ENCODE measurements at regions not wholly inside any gene's neighbourhood (a gene's known extent, or its start where the extent isn't known, plus 50 kb on each side); places are given as distances from the start of the nearest gene placed in this dataset.

GRCh38 chr3:193754719-193755118 is 161.7 kb downstream of the OPA1 start:
- DNase-seq, result no peak

GRCh38 chr3:193756536-193756935 is 163.5 kb downstream of the OPA1 start:
- no peak for DNase-seq

- no peak for DNase-seq
Measured at GRCh38 chr3:193757457-193757856, 164.4 kb downstream of the OPA1 start.

GRCh38 chr3:193761969-193762368 is 169.0 kb downstream of the OPA1 start:
- DNase-seq, result peak; percentile 59

GRCh38 chr3:193762657-193763056 is 169.6 kb downstream of the OPA1 start:
- DNase-seq, result no peak

- no peak for DNase-seq
Measured at GRCh38 chr3:193764959-193765358, 172.0 kb downstream of the OPA1 start.

- DNase-seq, result no peak
Measured at GRCh38 chr3:193767353-193768069, 174.5 kb downstream of the OPA1 start.

GRCh38 chr3:193768070-193768394 is 175.0 kb downstream of the OPA1 start:
- DNase-seq, result no peak

- DNase-seq, result no peak
Measured at GRCh38 chr3:193769437-193769836, 176.4 kb downstream of the OPA1 start.

- no peak for DNase-seq
Measured at GRCh38 chr3:193771011-193771652, 178.1 kb downstream of the OPA1 start.

- DNase-seq, result no peak
Measured at GRCh38 chr3:193771653-193772421, 178.8 kb downstream of the OPA1 start.

GRCh38 chr3:193772422-193772763 is 179.4 kb downstream of the OPA1 start:
- no peak for DNase-seq

GRCh38 chr3:193773266-193774220 is 180.5 kb downstream of the OPA1 start:
- DNase-seq, result no peak

GRCh38 chr3:193774272-193774915 is 181.4 kb downstream of the OPA1 start:
- DNase-seq, result no peak

GRCh38 chr3:193774916-193775285 is 181.9 kb downstream of the OPA1 start:
- no peak for DNase-seq

- no peak for DNase-seq
Measured at GRCh38 chr3:193775421-193776077, 182.5 kb downstream of the OPA1 start.

GRCh38 chr3:193776626-193777358 is 183.8 kb downstream of the OPA1 start:
- no peak for DNase-seq

GRCh38 chr3:193777524-193777923 is 184.5 kb downstream of the OPA1 start:
- no peak for DNase-seq

- DNase-seq, result no peak
Measured at GRCh38 chr3:193778676-193779075, 185.7 kb downstream of the OPA1 start.

GRCh38 chr3:193779933-193780332 is 186.9 kb downstream of the OPA1 start:
- no peak for DNase-seq

GRCh38 chr3:193780397-193780796 is 187.4 kb downstream of the OPA1 start:
- DNase-seq, result no peak

Data from NCI-H2029 (cell line).